ENCODE measurements at regions not wholly inside any gene's neighbourhood (a gene's known extent, or its start where the extent isn't known, plus 50 kb on each side); places are given as distances from the start of the nearest gene placed in this dataset.

DNA sequence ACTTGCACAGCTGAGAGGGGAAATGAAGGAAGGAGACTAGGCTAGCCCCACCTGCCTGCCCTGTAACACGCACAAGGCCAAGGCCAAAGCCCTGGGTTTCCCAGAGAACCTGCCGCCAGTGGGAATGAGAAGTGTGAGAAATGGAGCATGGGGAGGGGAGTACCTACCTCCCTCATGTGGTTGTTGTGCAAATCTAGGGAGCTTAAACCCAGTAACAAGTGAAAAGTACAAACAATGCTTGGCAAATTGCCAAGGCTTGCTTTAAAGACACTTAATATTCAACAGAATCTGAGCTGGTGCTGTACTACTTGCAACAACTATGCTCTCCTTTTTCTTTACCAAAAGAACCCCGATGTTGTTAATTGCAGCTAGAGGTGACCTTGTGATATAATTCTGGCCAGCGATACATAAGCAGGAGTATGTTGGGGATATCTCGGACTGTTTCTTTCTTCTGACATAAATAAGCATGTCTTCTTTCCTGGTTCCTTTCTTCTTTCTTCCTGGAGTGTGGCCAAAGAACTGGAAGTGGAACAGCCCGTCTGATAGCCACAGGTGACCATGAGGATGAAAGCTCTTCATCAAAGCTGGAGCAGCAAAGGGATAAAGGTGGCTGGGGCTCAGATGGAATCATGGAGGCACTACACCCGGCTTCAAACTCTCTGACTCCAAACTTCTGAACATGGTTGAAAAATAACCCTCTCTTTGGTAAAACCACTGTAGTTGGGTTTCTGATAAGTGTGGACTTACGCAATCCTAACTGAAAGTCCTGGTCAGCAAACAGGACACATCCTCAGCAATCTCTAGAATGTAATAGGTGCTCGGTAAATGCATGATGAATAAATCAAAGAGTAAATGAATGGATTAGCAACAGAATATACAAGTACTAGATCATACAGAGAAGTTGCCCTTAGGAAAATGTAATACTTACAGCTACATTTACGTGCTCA, 207.9 kb downstream of the NUAK1 start:
- TF ChIP-seq, protein P1, sequence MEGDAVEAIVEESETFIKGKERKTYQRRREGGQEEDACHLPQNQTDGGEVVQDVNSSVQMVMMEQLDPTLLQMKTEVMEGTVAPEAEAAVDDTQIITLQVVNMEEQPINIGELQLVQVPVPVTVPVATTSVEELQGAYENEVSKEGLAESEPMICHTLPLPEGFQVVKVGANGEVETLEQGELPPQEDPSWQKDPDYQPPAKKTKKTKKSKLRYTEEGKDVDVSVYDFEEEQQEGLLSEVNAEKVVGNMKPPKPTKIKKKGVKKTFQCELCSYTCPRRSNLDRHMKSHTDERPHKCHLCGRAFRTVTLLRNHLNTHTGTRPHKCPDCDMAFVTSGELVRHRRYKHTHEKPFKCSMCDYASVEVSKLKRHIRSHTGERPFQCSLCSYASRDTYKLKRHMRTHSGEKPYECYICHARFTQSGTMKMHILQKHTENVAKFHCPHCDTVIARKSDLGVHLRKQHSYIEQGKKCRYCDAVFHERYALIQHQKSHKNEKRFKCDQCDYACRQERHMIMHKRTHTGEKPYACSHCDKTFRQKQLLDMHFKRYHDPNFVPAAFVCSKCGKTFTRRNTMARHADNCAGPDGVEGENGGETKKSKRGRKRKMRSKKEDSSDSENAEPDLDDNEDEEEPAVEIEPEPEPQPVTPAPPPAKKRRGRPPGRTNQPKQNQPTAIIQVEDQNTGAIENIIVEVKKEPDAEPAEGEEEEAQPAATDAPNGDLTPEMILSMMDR (IDR thresholded peaks at IDR 0.05) = no peak
- TF ChIP-seq POLR2A (IDR thresholded peaks at IDR 0.05) = no peak

Data from uterus (tissue), 2 donors.